ENCODE measurements at regions not wholly inside any gene's neighbourhood (a gene's known extent, or its start where the extent isn't known, plus 50 kb on each side); places are given as distances from the start of the nearest gene placed in this dataset.

DNA sequence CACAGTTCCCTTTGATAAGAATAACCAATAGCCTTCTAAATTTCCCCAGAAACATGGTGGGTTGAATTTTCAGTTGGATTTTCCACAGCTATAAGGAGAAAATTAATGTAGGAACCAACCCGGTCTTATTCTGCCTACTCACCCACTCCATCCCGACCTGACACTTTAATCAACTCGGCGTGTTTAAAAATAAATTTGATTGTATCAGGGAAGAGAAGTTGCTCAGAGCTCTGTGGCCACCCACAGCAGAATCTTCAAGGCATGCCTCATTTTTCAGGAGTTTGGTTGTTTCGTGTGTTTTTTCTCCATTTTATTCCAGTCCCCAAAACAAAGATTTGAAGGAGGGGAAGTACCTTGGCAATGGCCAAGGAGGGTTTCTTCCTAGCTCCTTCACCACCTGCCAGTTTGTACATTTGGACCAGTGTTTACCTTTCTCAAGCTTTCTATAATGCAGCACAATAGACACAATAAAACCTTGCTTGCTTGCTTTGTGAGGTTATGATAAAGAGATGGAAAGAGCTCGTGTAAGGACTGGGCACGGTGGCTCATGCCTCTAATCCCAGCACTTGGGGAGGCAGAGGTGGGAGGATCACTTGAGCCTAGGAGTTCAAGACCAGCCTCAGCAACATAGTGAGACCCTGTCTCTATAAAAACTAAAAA, 297.2 kb upstream of the JARID2 start:
- no peak for TF ChIP-seq POLR2A (IDR thresholded peaks at IDR 0.05)
- TF ChIP-seq, protein P1, sequence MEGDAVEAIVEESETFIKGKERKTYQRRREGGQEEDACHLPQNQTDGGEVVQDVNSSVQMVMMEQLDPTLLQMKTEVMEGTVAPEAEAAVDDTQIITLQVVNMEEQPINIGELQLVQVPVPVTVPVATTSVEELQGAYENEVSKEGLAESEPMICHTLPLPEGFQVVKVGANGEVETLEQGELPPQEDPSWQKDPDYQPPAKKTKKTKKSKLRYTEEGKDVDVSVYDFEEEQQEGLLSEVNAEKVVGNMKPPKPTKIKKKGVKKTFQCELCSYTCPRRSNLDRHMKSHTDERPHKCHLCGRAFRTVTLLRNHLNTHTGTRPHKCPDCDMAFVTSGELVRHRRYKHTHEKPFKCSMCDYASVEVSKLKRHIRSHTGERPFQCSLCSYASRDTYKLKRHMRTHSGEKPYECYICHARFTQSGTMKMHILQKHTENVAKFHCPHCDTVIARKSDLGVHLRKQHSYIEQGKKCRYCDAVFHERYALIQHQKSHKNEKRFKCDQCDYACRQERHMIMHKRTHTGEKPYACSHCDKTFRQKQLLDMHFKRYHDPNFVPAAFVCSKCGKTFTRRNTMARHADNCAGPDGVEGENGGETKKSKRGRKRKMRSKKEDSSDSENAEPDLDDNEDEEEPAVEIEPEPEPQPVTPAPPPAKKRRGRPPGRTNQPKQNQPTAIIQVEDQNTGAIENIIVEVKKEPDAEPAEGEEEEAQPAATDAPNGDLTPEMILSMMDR (IDR thresholded peaks at IDR 0.05) = no peak

Data from body of pancreas (tissue), 4 donors.